Adrenal gland (tissue), 9 donors: ENCODE measurements at regions not wholly inside any gene's neighbourhood (a gene's known extent, or its start where the extent isn't known, plus 50 kb on each side); places are given as distances from the start of the nearest gene placed in this dataset.

Source experiments
- DNase-seq, 7 donors: peaks; one replicate each; pipeline ENCODE4 v3.0.0-alpha.2; 2019 to 2020
- H3K27ac ChIP-seq, 5 donors: fragments of 200-600 bp; sonication (generic) in 4 of 5; 1 replicate in 3 of 5; 2 replicates in 2 of 5; pipeline versions ENCODE4 v1.5.1 to v1.8.0; 2016 to 2020; ENCODE audit warnings: mild to moderate bottlenecking in 1 of 5
- H3K27me3 ChIP-seq: fragments of 200-600 bp; 2 replicates; pipeline ENCODE4 v1.8.0; 2021
- H3K36me3 ChIP-seq, 2 donors: fragments of 200-600 bp; replicated peaks in 1 of 2; 1 replicate in 1 of 2; 2 replicates in 1 of 2; pipeline versions ENCODE4 v1.5.1 to v1.8.0; 2018 to 2022
- H3K4me1 ChIP-seq, 2 donors: fragments of 200-600 bp; replicated peaks in 1 of 2; 1 replicate in 1 of 2; 2 replicates in 1 of 2; pipeline versions ENCODE4 v1.5.1 to v1.8.0; 2018 to 2021
- H3K4me3 ChIP-seq, 4 donors: fragments of 200-600 bp; sonication (generic) in 3 of 4; one replicate each; pipeline ENCODE4 v1.5.1; 2016 to 2018
- H3K9me3 ChIP-seq, 3 donors: fragments of 200-600 bp; sonication (generic) in 1 of 3; replicated peaks in 1 of 3; 1 replicate in 2 of 3; 2 replicates in 1 of 3; pipeline versions ENCODE4 v1.5.1 to v1.8.0; 2016 to 2021
- POLR2A ChIP-seq, 2 donors: fragments of 450-650 bp; IDR thresholded peaks; one replicate each; pipeline ENCODE4 v1.6.1; 2017; ENCODE audit warnings: antibody characterized with exemption in 2 of 2, mild to moderate bottlenecking in 2 of 2, moderate library complexity in 1 of 2
- WGBS, 4 donors: extraction: QIAGEN DNeasy Blood & Tissue Kit in 2 of 4; methylation state at CpG; one replicate each; pipeline versions ENCODE4 v1.1.5 to v1.1.7; 2013 to 2017; 5-methylcytosine and 5-hydroxymethylcytosine counted together
- intact Hi-C, 2 donors: fragments of 100-400 bp; cut with DNase I; formaldehyde crosslinking; loops; one replicate each; pipeline versions ENCODE4 v1.14.1 to v1.15.0; 2022 to 2023
- TF ChIP-seq, protein P1 (sequence below), 6 experiments: fragments of 450-650 bp in 4 of 6; fragments of 200-600 bp in 2 of 6; sonication (generic) in 1 of 6; IDR thresholded peaks; 1 replicate in 5 of 6; 2 replicates in 1 of 6; pipeline versions ENCODE4 v1.5.1 to v1.8.0; 2016 to 2021; ENCODE audit warnings: antibody characterized with exemption in 6 of 6, mild to moderate bottlenecking in 2 of 6, moderate library complexity in 1 of 6
- donor health status: healthy with polysubstance abuse.
- donor health status: Bipolar disorder and iron deficiency.
- donor health status: DM: yes; HTN: yes; CAD: no.
- donor health status: DM: no; HTN: no; CAD: no.
- donor health status: DM: no; HTN: no; CAD: no.

DNA sequence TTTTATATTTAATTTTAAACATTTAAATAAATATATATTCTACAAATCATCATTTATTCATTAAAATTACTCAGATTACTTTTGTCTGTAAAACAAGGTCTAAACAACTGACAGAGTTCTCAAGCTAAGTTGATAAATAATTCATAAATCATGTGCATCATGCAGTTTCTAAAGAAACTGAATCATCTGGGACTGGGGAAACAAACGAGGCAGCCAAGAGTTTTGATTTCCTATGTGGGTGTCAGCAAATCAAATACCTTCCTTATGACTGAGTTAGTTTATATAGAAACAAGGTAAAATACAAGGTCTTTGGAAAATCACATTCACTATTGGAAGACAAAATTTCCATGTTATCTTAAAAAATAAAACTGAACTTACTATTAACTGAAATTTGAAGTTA, 149.9 kb upstream of the BEND6 start:
- Histone ChIP-seq H3K4me1 (peaks cover 0 to 10% of the 10 kb centered on the region in 2 donors), H3K36me3 (no peaks in the 10 kb centered on the region), H3K27ac (no peak overlapping the region), H3K27me3 (no peaks in the 10 kb centered on the region), H3K4me3 (no peak overlapping the region), H3K9me3 (no peaks in the 10 kb centered on the region)
- no peak for TF ChIP-seq POLR2A (IDR thresholded peaks at IDR 0.05)
- TF ChIP-seq, protein P1, sequence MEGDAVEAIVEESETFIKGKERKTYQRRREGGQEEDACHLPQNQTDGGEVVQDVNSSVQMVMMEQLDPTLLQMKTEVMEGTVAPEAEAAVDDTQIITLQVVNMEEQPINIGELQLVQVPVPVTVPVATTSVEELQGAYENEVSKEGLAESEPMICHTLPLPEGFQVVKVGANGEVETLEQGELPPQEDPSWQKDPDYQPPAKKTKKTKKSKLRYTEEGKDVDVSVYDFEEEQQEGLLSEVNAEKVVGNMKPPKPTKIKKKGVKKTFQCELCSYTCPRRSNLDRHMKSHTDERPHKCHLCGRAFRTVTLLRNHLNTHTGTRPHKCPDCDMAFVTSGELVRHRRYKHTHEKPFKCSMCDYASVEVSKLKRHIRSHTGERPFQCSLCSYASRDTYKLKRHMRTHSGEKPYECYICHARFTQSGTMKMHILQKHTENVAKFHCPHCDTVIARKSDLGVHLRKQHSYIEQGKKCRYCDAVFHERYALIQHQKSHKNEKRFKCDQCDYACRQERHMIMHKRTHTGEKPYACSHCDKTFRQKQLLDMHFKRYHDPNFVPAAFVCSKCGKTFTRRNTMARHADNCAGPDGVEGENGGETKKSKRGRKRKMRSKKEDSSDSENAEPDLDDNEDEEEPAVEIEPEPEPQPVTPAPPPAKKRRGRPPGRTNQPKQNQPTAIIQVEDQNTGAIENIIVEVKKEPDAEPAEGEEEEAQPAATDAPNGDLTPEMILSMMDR (IDR thresholded peaks at IDR 0.05): no peak
- 10 to 20% (median 16%) methylated on average over 1 of the region's 1 CpG for WGBS, 4 donors
- intact Hi-C loops: no loop called here
- DNase-seq: no peak

DNA sequence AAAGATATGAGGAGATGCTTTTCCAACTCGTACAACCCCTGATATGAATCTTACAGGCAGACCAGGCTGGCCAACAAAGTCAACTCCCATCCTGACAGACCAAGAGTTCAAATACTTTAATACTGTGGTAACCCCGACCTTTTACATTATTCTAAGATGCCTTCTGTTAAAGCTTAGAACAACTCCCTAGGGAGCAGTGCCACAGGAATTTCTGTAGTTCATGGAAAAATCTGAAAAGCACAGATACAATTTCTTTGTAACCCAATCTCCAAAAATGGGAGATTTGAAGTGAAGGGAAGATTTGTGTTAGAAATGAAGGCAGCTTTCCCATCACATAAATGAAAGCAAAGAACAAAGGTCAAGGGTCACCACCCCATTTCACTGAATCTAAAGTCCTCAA, 151.3 kb upstream of the BEND6 start:
- peaks cover 0 to 10% of the 10 kb centered on the region in 2 donors for H3K4me1 ChIP-seq
- intact Hi-C loops: no loop called here
- H3K27ac ChIP-seq: no peak overlapping the region
- no peak for DNase-seq
- no peaks in the 10 kb centered on the region for H3K27me3 ChIP-seq
- no peaks in the 10 kb centered on the region for H3K9me3 ChIP-seq
- TF ChIP-seq, protein P1 (IDR thresholded peaks at IDR 0.05): no peak
- TF ChIP-seq POLR2A (IDR thresholded peaks at IDR 0.05): no peak
- no peaks in the 10 kb centered on the region for H3K36me3 ChIP-seq
- WGBS, 4 donors: 65 to 73% (median 70%) methylated on average over 2 of the region's 2 CpGs
- no peak overlapping the region for H3K4me3 ChIP-seq

DNA sequence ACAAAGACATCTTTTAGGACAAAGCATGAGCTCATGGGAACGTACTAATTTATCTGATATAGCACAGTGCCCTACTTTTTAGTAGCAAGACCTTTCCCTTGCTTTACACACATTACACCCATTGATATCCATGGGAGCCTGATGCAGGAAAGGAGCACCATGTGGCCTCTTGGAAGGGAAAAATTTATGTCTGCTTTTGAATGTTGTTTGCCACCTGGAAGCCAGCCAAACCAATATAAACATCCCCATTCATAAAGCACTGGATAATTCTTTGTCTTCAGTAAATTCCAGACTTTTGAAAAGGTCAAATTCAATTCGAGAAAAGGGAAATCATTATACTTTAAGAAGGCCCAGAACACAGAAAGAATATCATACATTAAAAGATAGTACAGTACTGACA, 152.3 kb upstream of the BEND6 start:
- Histone ChIP-seq H3K36me3 (no peaks in the 10 kb centered on the region), H3K4me1 (peaks cover 0 to 19% of the 10 kb centered on the region in 2 donors), H3K27me3 (no peaks in the 10 kb centered on the region), H3K9me3 (no peaks in the 10 kb centered on the region), H3K27ac (no peak overlapping the region), H3K4me3 (no peak overlapping the region)
- TF ChIP-seq, protein P1 (IDR thresholded peaks at IDR 0.05): no peak
- TF ChIP-seq POLR2A (IDR thresholded peaks at IDR 0.05): no peak
- 39 to 50% (median 44%) methylated on average over 2 of the region's 2 CpGs for WGBS, 4 donors
- no peak for DNase-seq
- intact Hi-C loops: no loop called here

DNA sequence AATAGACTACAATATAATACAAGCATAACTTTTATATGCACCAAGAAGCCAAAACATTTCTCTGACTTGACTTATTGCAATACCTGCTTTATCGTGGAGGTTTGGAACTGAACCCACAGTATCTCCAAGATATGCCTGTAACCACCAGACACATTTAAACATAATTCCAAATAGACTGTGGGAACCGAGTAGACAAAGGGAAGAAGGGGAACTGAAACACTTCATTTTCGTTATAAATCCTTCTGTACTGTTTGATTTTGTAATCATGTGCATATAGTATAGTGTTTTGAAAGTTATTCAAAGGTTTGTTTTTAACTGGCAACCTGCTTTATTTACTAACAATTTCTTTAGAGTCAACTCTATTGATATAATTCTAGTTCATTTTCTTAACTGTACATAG, 154.9 kb upstream of the BEND6 start:
- no peaks in the 10 kb centered on the region for H3K27me3 ChIP-seq
- no peaks in the 10 kb centered on the region for H3K36me3 ChIP-seq
- no peak for DNase-seq
- H3K4me3 ChIP-seq: no peak overlapping the region
- H3K27ac ChIP-seq: no peak overlapping the region
- intact Hi-C loops: no loop called here
- TF ChIP-seq POLR2A (IDR thresholded peaks at IDR 0.05): no peak
- TF ChIP-seq, protein P1 (IDR thresholded peaks at IDR 0.05): no peak
- 64 to 76% (median 71%) methylated on average over 3 of the region's 3 CpGs for WGBS, 4 donors
- H3K9me3 ChIP-seq: no peaks in the 10 kb centered on the region
- H3K4me1 ChIP-seq: peaks cover 0 to 30% of the 10 kb centered on the region in 2 donors
